ENCODE measurements at regions not wholly inside any gene's neighbourhood (a gene's known extent, or its start where the extent isn't known, plus 50 kb on each side); places are given as distances from the start of the nearest gene placed in this dataset.
"Not testable (repeated sequence)": the region's sequence is repeated elsewhere in the genome, so short reads cannot be mapped to it uniquely, and the experiment has no call there.

DNA sequence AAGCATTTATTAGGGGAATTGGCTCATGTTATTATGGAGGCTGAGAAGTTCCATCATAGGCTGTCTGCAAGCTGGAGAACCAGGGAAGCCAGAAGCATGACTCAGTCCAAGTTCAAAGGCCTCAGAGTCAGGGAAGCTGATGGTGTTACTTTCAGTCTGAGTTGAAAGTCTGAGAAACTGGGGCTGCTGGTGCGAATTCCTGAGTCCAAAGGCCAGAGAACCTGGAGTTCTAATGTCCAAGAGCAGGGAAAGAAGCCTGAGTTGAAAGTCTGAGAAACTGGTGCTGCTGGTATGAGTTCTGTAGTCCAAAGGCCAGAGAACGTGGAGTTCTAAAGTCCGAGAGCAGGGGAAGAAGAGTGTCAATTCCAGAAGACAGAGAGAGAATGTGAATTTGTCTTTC is 641.1 kb downstream of the ISL1 start:
- Histone ChIP-seq H3K18ac (ENCODE audit: low read length) (no peak overlapping the region), H3K36me3 (ENCODE audit: control insufficient read depth, insufficient read depth, low read length) (no peaks in the 10 kb centered on the region), H3K4me3 (ENCODE audit: low read length) (no peak overlapping the region), H2BK120ac (ENCODE audit: low read depth, low read length) (no peak overlapping the region), H2AK5ac (ENCODE audit: low read length) (no peak overlapping the region), H4K8ac (ENCODE audit: low read depth, low read length) (no peak overlapping the region), H3K79me2 (ENCODE audit: control insufficient read depth, insufficient read depth, low read length) (no peaks in the 10 kb centered on the region), H2BK5ac (ENCODE audit: low read length) (no peak overlapping the region), H2BK15ac (replicated peaks; ENCODE audit: low read depth) (no peak overlapping the region), H3K27ac (ENCODE audit: low read depth, low read length) (no peak overlapping the region), H3K56ac (ENCODE audit: low read length) (no peak overlapping the region), H3K4ac (ENCODE audit: low read depth, low read length) (no peak overlapping the region), H3K4me2 (ENCODE audit: low read length) (no peak overlapping the region), H4K5ac (ENCODE audit: low read length) (no peak overlapping the region), H3K4me1 (ENCODE audit: control insufficient read depth, low read depth, low read length) (no peaks in the 10 kb centered on the region), H3K79me1 (ENCODE audit: low read length) (no peaks in the 10 kb centered on the region), H3K9ac (ENCODE audit: low read length) (no peak overlapping the region), H3K27me3 (ENCODE audit: insufficient read depth, low read length, poor library complexity) (no peaks in the 10 kb centered on the region), H3K23ac (ENCODE audit: low read length) (no peak overlapping the region)
- peak; percentile 30 for DNase-seq
- WGBS (ENCODE audit: extremely low coverage, insufficient coverage, low lambda C conversion rate): no CpG with 5 or more reads among the region's 3 CpGs

DNA sequence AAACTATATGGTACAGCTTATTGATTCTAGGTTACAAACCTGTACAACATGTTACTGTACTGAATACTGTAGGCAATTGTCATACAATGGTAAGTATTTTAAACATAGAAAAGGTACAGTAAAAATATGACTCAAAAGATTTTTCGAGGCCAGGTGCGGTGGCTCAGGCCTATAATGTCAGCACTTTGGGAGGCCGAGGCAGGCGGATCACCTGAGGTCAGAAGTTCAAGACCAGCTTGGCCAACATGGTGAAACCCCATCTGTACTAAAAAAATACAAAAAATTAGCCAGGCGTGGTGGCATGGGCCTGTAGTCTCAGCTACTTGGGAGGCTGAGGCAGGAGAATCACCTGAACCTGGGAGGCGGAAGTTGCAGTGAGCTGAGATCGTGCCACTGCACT is 646.6 kb downstream of the ISL1 start:
- not testable (repeated sequence) for H3K27ac ChIP-seq (ENCODE audit: low read depth, low read length); H4K5ac ChIP-seq (ENCODE audit: low read length); H3K18ac ChIP-seq (ENCODE audit: low read length); H2BK120ac ChIP-seq (ENCODE audit: low read depth, low read length); H3K27me3 ChIP-seq (ENCODE audit: insufficient read depth, low read length, poor library complexity); H3K79me1 ChIP-seq (ENCODE audit: low read length); H3K9ac ChIP-seq (ENCODE audit: low read length); H3K4me1 ChIP-seq (ENCODE audit: control insufficient read depth, low read depth, low read length); H2AK5ac ChIP-seq (ENCODE audit: low read length); H3K36me3 ChIP-seq (ENCODE audit: control insufficient read depth, insufficient read depth, low read length); H3K4ac ChIP-seq (ENCODE audit: low read depth, low read length); H3K23ac ChIP-seq (ENCODE audit: low read length); H3K4me2 ChIP-seq (ENCODE audit: low read length); H2BK15ac ChIP-seq (replicated peaks; ENCODE audit: low read depth); H2BK5ac ChIP-seq (ENCODE audit: low read length); H3K56ac ChIP-seq (ENCODE audit: low read length); H4K8ac ChIP-seq (ENCODE audit: low read depth, low read length); H3K4me3 ChIP-seq (ENCODE audit: low read length); DNase-seq; H3K79me2 ChIP-seq (ENCODE audit: control insufficient read depth, insufficient read depth, low read length)
- no CpG with 5 or more reads among the region's 7 CpGs for WGBS (ENCODE audit: extremely low coverage, insufficient coverage, low lambda C conversion rate)

DNA sequence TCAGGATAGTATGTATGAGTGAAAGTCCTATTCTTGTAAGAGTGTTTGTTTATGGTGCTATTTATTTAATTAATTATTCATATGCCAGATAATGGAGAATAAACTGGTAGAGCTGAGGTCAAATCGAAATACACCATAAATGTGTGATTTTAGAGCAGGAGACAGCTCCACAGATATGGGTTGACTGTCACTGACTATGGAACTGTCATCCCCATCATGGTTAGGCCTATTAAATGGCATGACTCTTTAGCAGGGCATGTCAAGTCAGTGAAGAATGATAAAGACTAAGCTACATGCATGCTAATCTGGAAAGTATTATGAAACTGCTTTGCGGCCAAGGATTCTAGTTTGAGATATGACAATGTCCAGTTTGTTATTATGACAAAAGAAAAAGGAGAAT is 658.6 kb downstream of the ISL1 start:
- Histone ChIP-seq H3K4ac (ENCODE audit: low read depth, low read length) (no peak overlapping the region), H2BK15ac (replicated peaks; ENCODE audit: low read depth) (no peak overlapping the region), H3K23ac (ENCODE audit: low read length) (no peak overlapping the region), H3K79me2 (ENCODE audit: control insufficient read depth, insufficient read depth, low read length) (no peaks in the 10 kb centered on the region), H3K79me1 (ENCODE audit: low read length) (no peaks in the 10 kb centered on the region), H2BK120ac (ENCODE audit: low read depth, low read length) (no peak overlapping the region), H3K18ac (ENCODE audit: low read length) (no peak overlapping the region), H3K56ac (ENCODE audit: low read length) (no peak overlapping the region), H4K8ac (ENCODE audit: low read depth, low read length) (no peak overlapping the region), H2BK5ac (ENCODE audit: low read length) (no peak overlapping the region), H4K5ac (ENCODE audit: low read length) (no peak overlapping the region), H3K27me3 (ENCODE audit: insufficient read depth, low read length, poor library complexity) (no peaks in the 10 kb centered on the region), H2AK5ac (ENCODE audit: low read length) (no peak overlapping the region), H3K4me1 (ENCODE audit: control insufficient read depth, low read depth, low read length) (no peaks in the 10 kb centered on the region), H3K27ac (ENCODE audit: low read depth, low read length) (no peak overlapping the region), H3K4me2 (ENCODE audit: low read length) (no peak overlapping the region), H3K4me3 (ENCODE audit: low read length) (no peak overlapping the region), H3K9ac (ENCODE audit: low read length) (no peak overlapping the region), H3K36me3 (ENCODE audit: control insufficient read depth, insufficient read depth, low read length) (no peaks in the 10 kb centered on the region)
- WGBS (ENCODE audit: extremely low coverage, insufficient coverage, low lambda C conversion rate): no CpG with 5 or more reads among the region's 2 CpGs
- no peak for DNase-seq

DNA sequence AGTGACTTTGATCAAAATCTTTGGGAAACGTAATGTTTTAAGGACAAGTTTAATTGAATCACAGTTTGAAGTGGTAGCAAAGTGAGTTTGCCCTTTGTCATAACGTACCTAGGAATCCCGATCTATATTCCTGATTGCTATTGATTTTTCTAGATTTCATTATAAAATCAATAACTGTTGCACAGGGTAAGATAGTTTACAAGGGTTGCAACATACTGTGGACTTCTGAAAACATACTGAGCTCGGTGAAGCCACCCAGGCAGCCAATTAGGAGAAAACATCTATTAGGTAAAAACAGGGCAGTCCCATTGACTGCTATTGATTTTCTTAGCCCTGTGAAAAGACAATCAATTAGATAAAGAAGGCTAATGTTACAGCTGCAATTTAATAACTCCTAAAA is 659.9 kb downstream of the ISL1 start:
- Histone ChIP-seq H4K5ac (ENCODE audit: low read length) (no peak overlapping the region), H2BK120ac (ENCODE audit: low read depth, low read length) (no peak overlapping the region), H2BK5ac (ENCODE audit: low read length) (no peak overlapping the region), H3K79me2 (ENCODE audit: control insufficient read depth, insufficient read depth, low read length) (no peaks in the 10 kb centered on the region), H3K4me2 (ENCODE audit: low read length) (no peak overlapping the region), H3K56ac (ENCODE audit: low read length) (no peak overlapping the region), H3K36me3 (ENCODE audit: control insufficient read depth, insufficient read depth, low read length) (no peaks in the 10 kb centered on the region), H2BK15ac (replicated peaks; ENCODE audit: low read depth) (no peak overlapping the region), H3K27ac (ENCODE audit: low read depth, low read length) (no peak overlapping the region), H3K4me3 (ENCODE audit: low read length) (no peak overlapping the region), H4K8ac (ENCODE audit: low read depth, low read length) (no peak overlapping the region), H3K9ac (ENCODE audit: low read length) (no peak overlapping the region), H3K18ac (ENCODE audit: low read length) (no peak overlapping the region), H3K23ac (ENCODE audit: low read length) (no peak overlapping the region), H3K79me1 (ENCODE audit: low read length) (no peaks in the 10 kb centered on the region), H3K4me1 (ENCODE audit: control insufficient read depth, low read depth, low read length) (no peaks in the 10 kb centered on the region), H3K4ac (ENCODE audit: low read depth, low read length) (no peak overlapping the region), H2AK5ac (ENCODE audit: low read length) (no peak overlapping the region), H3K27me3 (ENCODE audit: insufficient read depth, low read length, poor library complexity) (no peaks in the 10 kb centered on the region)
- no peak for DNase-seq
- WGBS (ENCODE audit: extremely low coverage, insufficient coverage, low lambda C conversion rate): no CpG with 5 or more reads among the region's 4 CpGs

DNA sequence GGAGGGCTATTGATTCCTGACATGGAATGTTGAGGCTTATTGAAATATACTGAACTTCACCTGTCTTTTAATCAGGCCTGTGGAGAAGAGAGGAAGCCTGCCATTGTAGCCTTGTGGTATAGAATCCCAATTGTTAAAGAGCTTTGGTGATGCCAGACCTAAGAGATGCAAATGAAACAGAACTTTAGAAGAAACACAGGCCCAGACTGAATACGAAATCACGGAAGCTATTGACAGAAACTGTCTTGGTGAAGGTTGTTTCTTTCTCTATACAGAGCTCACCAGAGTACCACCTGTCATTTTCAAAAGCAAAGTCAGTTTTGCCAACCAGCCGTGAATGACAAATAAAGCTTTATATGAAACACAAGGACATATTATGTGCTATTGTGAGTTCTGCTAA is 660.3 kb downstream of the ISL1 start:
- DNase-seq: no peak
- Histone ChIP-seq H3K79me2 (ENCODE audit: control insufficient read depth, insufficient read depth, low read length) (no peaks in the 10 kb centered on the region), H3K4me1 (ENCODE audit: control insufficient read depth, low read depth, low read length) (no peaks in the 10 kb centered on the region), H2AK5ac (ENCODE audit: low read length) (no peak overlapping the region), H3K4me3 (ENCODE audit: low read length) (no peak overlapping the region), H3K9ac (ENCODE audit: low read length) (no peak overlapping the region), H4K8ac (ENCODE audit: low read depth, low read length) (no peak overlapping the region), H2BK120ac (ENCODE audit: low read depth, low read length) (no peak overlapping the region), H3K79me1 (ENCODE audit: low read length) (no peaks in the 10 kb centered on the region), H3K36me3 (ENCODE audit: control insufficient read depth, insufficient read depth, low read length) (no peaks in the 10 kb centered on the region), H2BK5ac (ENCODE audit: low read length) (no peak overlapping the region), H3K27ac (ENCODE audit: low read depth, low read length) (no peak overlapping the region), H3K4me2 (ENCODE audit: low read length) (no peak overlapping the region), H2BK15ac (replicated peaks; ENCODE audit: low read depth) (no peak overlapping the region), H4K5ac (ENCODE audit: low read length) (no peak overlapping the region), H3K23ac (ENCODE audit: low read length) (no peak overlapping the region), H3K27me3 (ENCODE audit: insufficient read depth, low read length, poor library complexity) (no peaks in the 10 kb centered on the region), H3K18ac (ENCODE audit: low read length) (no peak overlapping the region), H3K56ac (ENCODE audit: low read length) (no peak overlapping the region), H3K4ac (ENCODE audit: low read depth, low read length) (no peak overlapping the region)
- WGBS (ENCODE audit: extremely low coverage, insufficient coverage, low lambda C conversion rate): no CpG with 5 or more reads among the region's 3 CpGs

DNA sequence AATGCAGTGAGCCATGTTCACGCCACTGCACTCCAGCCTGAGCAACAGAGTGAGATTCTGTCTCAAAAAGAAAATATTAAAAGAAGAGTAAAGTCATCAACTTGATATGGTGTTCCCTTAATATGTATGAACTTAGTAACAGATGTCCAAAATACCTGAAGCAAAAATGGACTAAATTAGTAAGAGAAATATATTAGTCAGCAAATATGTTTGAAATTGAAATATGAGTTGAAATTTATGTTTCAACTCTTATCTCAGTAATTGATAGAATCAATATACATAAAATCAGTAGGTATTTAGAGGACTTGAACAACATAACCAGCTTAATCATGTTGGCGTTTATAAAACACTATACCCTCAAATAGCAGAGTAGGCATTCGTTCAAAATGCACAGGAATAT is 668.5 kb downstream of the ISL1 start:
- Histone ChIP-seq H3K79me2 (ENCODE audit: control insufficient read depth, insufficient read depth, low read length) (no peaks in the 10 kb centered on the region), H2BK5ac (ENCODE audit: low read length) (no peak overlapping the region), H2BK120ac (ENCODE audit: low read depth, low read length) (no peak overlapping the region), H4K8ac (ENCODE audit: low read depth, low read length) (no peak overlapping the region), H3K27me3 (ENCODE audit: insufficient read depth, low read length, poor library complexity) (no peaks in the 10 kb centered on the region), H3K79me1 (ENCODE audit: low read length) (no peaks in the 10 kb centered on the region), H3K27ac (ENCODE audit: low read depth, low read length) (no peak overlapping the region), H4K5ac (ENCODE audit: low read length) (no peak overlapping the region), H3K18ac (ENCODE audit: low read length) (no peak overlapping the region), H2BK15ac (replicated peaks; ENCODE audit: low read depth) (no peak overlapping the region), H3K4me1 (ENCODE audit: control insufficient read depth, low read depth, low read length) (no peaks in the 10 kb centered on the region), H3K56ac (ENCODE audit: low read length) (no peak overlapping the region), H3K36me3 (ENCODE audit: control insufficient read depth, insufficient read depth, low read length) (no peaks in the 10 kb centered on the region), H3K9ac (ENCODE audit: low read length) (no peak overlapping the region), H3K4ac (ENCODE audit: low read depth, low read length) (no peak overlapping the region), H3K4me2 (ENCODE audit: low read length) (no peak overlapping the region), H2AK5ac (ENCODE audit: low read length) (no peak overlapping the region), H3K23ac (ENCODE audit: low read length) (no peak overlapping the region), H3K4me3 (ENCODE audit: low read length) (no peak overlapping the region)
- WGBS (ENCODE audit: extremely low coverage, insufficient coverage, low lambda C conversion rate): no CpG with 5 or more reads among the region's 3 CpGs
- DNase-seq: no peak

Measured in mesendoderm (in vitro differentiated cells).